ENCODE measurements at regions not wholly inside any gene's neighbourhood (a gene's known extent, or its start where the extent isn't known, plus 50 kb on each side); places are given as distances from the start of the nearest gene placed in this dataset.

GRCh38 chr4:165805406-165805805 is 67.6 kb upstream of the TLL1 start:
- no peak overlapping the region for H3K9ac ChIP-seq (replicated peaks; ENCODE audit: extremely low read depth, insufficient read depth, low read length)
- dilution Hi-C loops (cut with MboI; ENCODE audit: extremely low pct_ligation_motif_present, low sequenced_read_pairs), result no loop called here
- H3K4me2 ChIP-seq (ENCODE audit: insufficient read depth, low read length), result no peak overlapping the region
- H3K4me3 ChIP-seq (replicated peaks in 1 of 3; ENCODE audit: insufficient read depth in 1 of 3, low read depth in 1 of 3, low read length in 3 of 3), result no peak overlapping the region
- H2AFZ ChIP-seq (ENCODE audit: low read depth, low read length), result no peak overlapping the region
- no peak for FAIRE-seq
- H3K9me3 ChIP-seq (replicated peaks; ENCODE audit: control insufficient read depth, insufficient read depth, low read length), result no peaks in the 10 kb centered on the region
- no TSS peak for BruUV-seq (replicated peaks)
- intact Hi-C loops (cut with micrococcal nuclease), result no loop called here
- H3K36me3 ChIP-seq (ENCODE audit: control insufficient read depth in 2 of 2, extremely low read depth in 1 of 2, insufficient read depth in 2 of 2, low read length in 2 of 2), result no peaks in the 10 kb centered on the region
- no peak for TF ChIP-seq POLR2AphosphoS5 (IDR thresholded peaks at IDR 0.05; ENCODE audit: insufficient read depth, low read depth, low read length)
- TF ChIP-seq MAX (IDR thresholded peaks at IDR 0.05; ENCODE audit: insufficient read depth, insufficient read length), result no peak
- no peak for TF ChIP-seq JUN (IDR thresholded peaks at IDR 0.05; ENCODE audit: borderline replicate concordance, insufficient read depth, insufficient read length, low read depth)
- TF ChIP-seq EZH2 (IDR thresholded peaks at IDR 0.05; ENCODE audit: borderline replicate concordance, low read depth, low read length, severe bottlenecking), result no peak
- TF ChIP-seq GATA2 (IDR thresholded peaks at IDR 0.05; ENCODE audit: insufficient read depth, insufficient read length, low read depth, low read length), result no peak
- no peak for TF ChIP-seq MYC (IDR thresholded peaks at IDR 0.05; ENCODE audit: low read depth, low read length)
- no peak for TF ChIP-seq CTCF (IDR thresholded peaks at IDR 0.05; ENCODE audit: extremely low read depth in 1 of 2, insufficient read depth in 1 of 2, low read depth in 1 of 2, low read length in 2 of 2)
- no peak for TF ChIP-seq POLR2A (IDR thresholded peaks at IDR 0.05; ENCODE audit: low read depth, low read length)
- TF ChIP-seq FOS (IDR thresholded peaks at IDR 0.05; ENCODE audit: borderline replicate concordance, insufficient read depth, low read length), result no peak
- no peaks in the 10 kb centered on the region for H3K9me1 ChIP-seq (replicated peaks; ENCODE audit: control insufficient read depth, extremely low read depth, insufficient read depth, low read length)
- ChIA-PET CTCF (interaction anchor here (1.6 kb wide), 1 partner anchor 9 kb away, joined by 5 read pairs; no protein-coding TSS in a partner anchor), POLR2A (no interaction called here)
- H3K27ac ChIP-seq (ENCODE audit: insufficient read depth, low read depth, low read length), result no peak overlapping the region
- no peaks in the 10 kb centered on the region for H4K20me1 ChIP-seq (replicated peaks; ENCODE audit: control insufficient read depth, extremely low read depth, insufficient read depth, low read length)
- DNase-seq (ENCODE audit: low read depth, low spot score), result no peak
- no peaks in the 10 kb centered on the region for H3K27me3 ChIP-seq (ENCODE audit: control insufficient read depth in 2 of 2, insufficient read depth in 2 of 2, low read length in 2 of 2)
- H3K4me1 ChIP-seq (ENCODE audit: control insufficient read depth, extremely low read depth, insufficient read depth, low read length), result no peaks in the 10 kb centered on the region
- H3K79me2 ChIP-seq (ENCODE audit: control insufficient read depth, insufficient read depth, low read length), result no peaks in the 10 kb centered on the region
